ENCODE measurements at regions not wholly inside any gene's neighbourhood (a gene's known extent, or its start where the extent isn't known, plus 50 kb on each side); places are given as distances from the start of the nearest gene placed in this dataset.

DNA sequence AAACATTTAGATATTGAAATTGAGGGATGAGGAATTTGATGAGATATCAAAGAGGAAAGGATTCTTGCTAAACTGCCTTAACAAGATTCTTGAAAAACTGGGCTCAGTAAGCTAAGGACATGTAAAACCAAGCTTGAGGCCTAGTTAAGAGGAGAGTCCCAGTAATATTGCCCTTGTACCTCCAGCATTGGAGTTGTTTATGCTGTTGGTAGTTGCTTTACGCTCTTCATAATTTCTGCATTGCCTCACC, 156.1 kb upstream of the TRIM24 start:
- no peaks in the 10 kb centered on the region for H3K4me1 ChIP-seq (ENCODE audit: insufficient read depth, low read length, poor library complexity, severe bottlenecking)
- H4K20me1 ChIP-seq (ENCODE audit: insufficient read depth, low read length, poor library complexity, severe bottlenecking): no peaks in the 10 kb centered on the region
- no peaks in the 10 kb centered on the region for H3F3A ChIP-seq (ENCODE audit: low read depth)
- no peak overlapping the region for H3K4me2 ChIP-seq (ENCODE audit: low read depth, low read length, poor library complexity, severe bottlenecking)
- H3K36me3 ChIP-seq (ENCODE audit: insufficient read depth, low read length): no peaks in the 10 kb centered on the region
- H3K9me2 ChIP-seq (replicated peaks; ENCODE audit: low read depth, low read length): no peaks in the 10 kb centered on the region
- no peaks in the 10 kb centered on the region for H3K9me3 ChIP-seq (ENCODE audit: insufficient read depth, low read depth, low read length)
- no peak overlapping the region for H3K4me3 ChIP-seq (ENCODE audit: low read length, poor library complexity, severe bottlenecking)
- TF ChIP-seq EZH2phosphoT487 (IDR thresholded peaks at IDR 0.05; ENCODE audit: borderline replicate concordance) (no peak), CTCF (conservative IDR thresholded peaks at IDR 0.05; ENCODE audit: low read length) (no peak)
- H3K79me2 ChIP-seq (ENCODE audit: insufficient read depth, low read length): no peaks in the 10 kb centered on the region
- H2AFZ ChIP-seq (ENCODE audit: low read length): no peak overlapping the region
- H3K27me3 ChIP-seq (ENCODE audit: insufficient read depth, low read length, poor library complexity, severe bottlenecking): no peaks in the 10 kb centered on the region
- H3K9ac ChIP-seq (ENCODE audit: low read depth, low read length, poor library complexity, severe bottlenecking): no peak overlapping the region

DNA sequence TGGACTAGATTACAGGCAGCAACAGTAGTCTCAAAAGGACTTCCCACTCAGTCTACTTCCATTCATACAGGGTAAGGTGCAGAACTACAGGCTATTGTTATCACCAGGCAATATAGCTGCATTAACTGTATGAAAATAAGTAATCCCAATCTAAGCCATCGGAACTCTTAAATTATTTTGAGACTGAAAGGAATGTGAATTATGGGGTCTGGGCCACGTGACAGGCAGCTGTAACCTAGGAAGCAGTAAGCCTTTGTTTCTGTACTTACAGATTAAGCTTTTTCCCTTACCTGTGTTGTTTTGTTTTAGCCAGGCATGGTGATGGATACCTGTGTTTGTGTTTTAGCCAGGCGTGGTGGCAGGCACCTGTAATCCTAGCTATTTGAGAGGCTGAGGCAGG, 152.4 kb upstream of the TRIM24 start:
- Histone ChIP-seq H3K4me1 (ENCODE audit: insufficient read depth, low read length, poor library complexity, severe bottlenecking) (no peaks in the 10 kb centered on the region), H3K79me2 (ENCODE audit: insufficient read depth, low read length) (no peaks in the 10 kb centered on the region), H3K9me3 (ENCODE audit: insufficient read depth, low read depth, low read length) (no peaks in the 10 kb centered on the region), H4K20me1 (ENCODE audit: insufficient read depth, low read length, poor library complexity, severe bottlenecking) (no peaks in the 10 kb centered on the region), H3K4me2 (ENCODE audit: low read depth, low read length, poor library complexity, severe bottlenecking) (no peak overlapping the region), H3K4me3 (ENCODE audit: low read length, poor library complexity, severe bottlenecking) (no peak overlapping the region), H3K9ac (ENCODE audit: low read depth, low read length, poor library complexity, severe bottlenecking) (no peak overlapping the region), H3K9me2 (replicated peaks; ENCODE audit: low read depth, low read length) (no peaks in the 10 kb centered on the region), H2AFZ (ENCODE audit: low read length) (no peak overlapping the region), H3F3A (ENCODE audit: low read depth) (no peaks in the 10 kb centered on the region), H3K27me3 (ENCODE audit: insufficient read depth, low read length, poor library complexity, severe bottlenecking) (no peaks in the 10 kb centered on the region), H3K36me3 (ENCODE audit: insufficient read depth, low read length) (no peaks in the 10 kb centered on the region)
- TF ChIP-seq CTCF (conservative IDR thresholded peaks at IDR 0.05; ENCODE audit: low read length) (no peak), EZH2phosphoT487 (IDR thresholded peaks at IDR 0.05; ENCODE audit: borderline replicate concordance) (no peak)

DNA sequence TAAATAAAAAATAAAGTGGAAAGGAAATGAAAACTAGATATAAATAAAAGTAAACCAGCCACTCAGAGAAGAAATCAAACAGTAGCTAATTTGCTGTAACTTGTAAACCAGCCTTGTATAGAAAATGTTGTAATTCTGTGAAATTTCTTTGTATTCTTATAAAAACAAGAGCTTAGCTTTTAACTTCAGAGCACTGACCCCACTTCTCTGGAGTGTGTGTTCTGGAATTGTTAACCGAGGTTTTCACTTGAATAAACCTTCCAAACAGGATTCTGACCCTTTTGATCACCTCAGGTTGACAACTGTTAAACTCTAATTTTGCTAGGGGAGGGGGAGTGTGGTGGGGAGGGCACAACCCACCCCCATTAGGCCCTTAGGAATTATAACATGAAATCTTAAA, 151.9 kb upstream of the TRIM24 start:
- Histone ChIP-seq H3K9ac (ENCODE audit: low read depth, low read length, poor library complexity, severe bottlenecking) (no peak overlapping the region), H3F3A (ENCODE audit: low read depth) (no peaks in the 10 kb centered on the region), H3K4me2 (ENCODE audit: low read depth, low read length, poor library complexity, severe bottlenecking) (no peak overlapping the region), H3K4me3 (ENCODE audit: low read length, poor library complexity, severe bottlenecking) (no peak overlapping the region), H3K27me3 (ENCODE audit: insufficient read depth, low read length, poor library complexity, severe bottlenecking) (no peaks in the 10 kb centered on the region), H3K9me3 (ENCODE audit: insufficient read depth, low read depth, low read length) (no peaks in the 10 kb centered on the region), H3K9me2 (replicated peaks; ENCODE audit: low read depth, low read length) (no peaks in the 10 kb centered on the region), H3K4me1 (ENCODE audit: insufficient read depth, low read length, poor library complexity, severe bottlenecking) (no peaks in the 10 kb centered on the region), H2AFZ (ENCODE audit: low read length) (no peak overlapping the region), H3K79me2 (ENCODE audit: insufficient read depth, low read length) (no peaks in the 10 kb centered on the region), H3K36me3 (ENCODE audit: insufficient read depth, low read length) (no peaks in the 10 kb centered on the region), H4K20me1 (ENCODE audit: insufficient read depth, low read length, poor library complexity, severe bottlenecking) (no peaks in the 10 kb centered on the region)
- TF ChIP-seq CTCF (conservative IDR thresholded peaks at IDR 0.05; ENCODE audit: low read length) (no peak), EZH2phosphoT487 (IDR thresholded peaks at IDR 0.05; ENCODE audit: borderline replicate concordance) (no peak)
